Osteocyte (in vitro differentiated cells): ENCODE measurements at regions not wholly inside any gene's neighbourhood (a gene's known extent, or its start where the extent isn't known, plus 50 kb on each side); places are given as distances from the start of the nearest gene placed in this dataset.

Experiments
- DNase-seq: peaks from one replicate; pipeline ENCODE4 v3.0.0; 2021; ENCODE audit warnings: mixed read lengths; ENCODE audit not compliant: unreplicated experiment; ENCODE audit errors: extremely low spot score
- H3K27ac Mint-ChIP-seq: one replicate; pipeline ENCODE4 v1.8.0; 2021; ENCODE audit warnings: mild to moderate bottlenecking, mixed read lengths; ENCODE audit not compliant: unreplicated experiment
- H3K27me3 Mint-ChIP-seq: one replicate; pipeline ENCODE4 v1.8.0; 2021; ENCODE audit warnings: mixed read lengths; ENCODE audit not compliant: unreplicated experiment
- H3K36me3 Mint-ChIP-seq: one replicate; pipeline ENCODE4 v1.8.0; 2021; ENCODE audit warnings: mixed read lengths; ENCODE audit not compliant: unreplicated experiment
- H3K4me1 Mint-ChIP-seq: one replicate; pipeline ENCODE4 v1.8.0; 2021; ENCODE audit warnings: mixed read lengths; ENCODE audit not compliant: unreplicated experiment
- H3K4me3 Mint-ChIP-seq: one replicate; pipeline ENCODE4 v1.8.0; 2021; ENCODE audit warnings: mild to moderate bottlenecking, moderate library complexity, mixed read lengths; ENCODE audit not compliant: unreplicated experiment
- H3K9me3 Mint-ChIP-seq: one replicate; pipeline ENCODE4 v1.8.0; 2021; ENCODE audit warnings: mixed read lengths; ENCODE audit not compliant: unreplicated experiment
- TF ChIP-seq, protein P1 (sequence below): fragments of 200-600 bp; sonication (generic); IDR thresholded peaks from 2 replicates; pipeline ENCODE4 v1.5.0; 2021; ENCODE audit warnings: antibody characterized with exemption, mild to moderate bottlenecking, moderate library complexity

- no peaks in the 10 kb centered on the region for H3K9me3 Mint-ChIP-seq
- H3K4me1 Mint-ChIP-seq: no peaks in the 10 kb centered on the region
- DNase-seq: no peak
- H3K27ac Mint-ChIP-seq: no peak overlapping the region
- no peak overlapping the region for H3K4me3 Mint-ChIP-seq
- H3K36me3 Mint-ChIP-seq: no peaks in the 10 kb centered on the region
- TF ChIP-seq, protein P1, sequence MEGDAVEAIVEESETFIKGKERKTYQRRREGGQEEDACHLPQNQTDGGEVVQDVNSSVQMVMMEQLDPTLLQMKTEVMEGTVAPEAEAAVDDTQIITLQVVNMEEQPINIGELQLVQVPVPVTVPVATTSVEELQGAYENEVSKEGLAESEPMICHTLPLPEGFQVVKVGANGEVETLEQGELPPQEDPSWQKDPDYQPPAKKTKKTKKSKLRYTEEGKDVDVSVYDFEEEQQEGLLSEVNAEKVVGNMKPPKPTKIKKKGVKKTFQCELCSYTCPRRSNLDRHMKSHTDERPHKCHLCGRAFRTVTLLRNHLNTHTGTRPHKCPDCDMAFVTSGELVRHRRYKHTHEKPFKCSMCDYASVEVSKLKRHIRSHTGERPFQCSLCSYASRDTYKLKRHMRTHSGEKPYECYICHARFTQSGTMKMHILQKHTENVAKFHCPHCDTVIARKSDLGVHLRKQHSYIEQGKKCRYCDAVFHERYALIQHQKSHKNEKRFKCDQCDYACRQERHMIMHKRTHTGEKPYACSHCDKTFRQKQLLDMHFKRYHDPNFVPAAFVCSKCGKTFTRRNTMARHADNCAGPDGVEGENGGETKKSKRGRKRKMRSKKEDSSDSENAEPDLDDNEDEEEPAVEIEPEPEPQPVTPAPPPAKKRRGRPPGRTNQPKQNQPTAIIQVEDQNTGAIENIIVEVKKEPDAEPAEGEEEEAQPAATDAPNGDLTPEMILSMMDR: no peak
- H3K27me3 Mint-ChIP-seq: peaks cover 20% of the 10 kb centered on the region
Observed at GRCh38 chr10:90640756-90641155, 217.1 kb downstream of the HTR7 start.

GRCh38 chr10:90641731-90642130 is 216.1 kb downstream of the HTR7 start:
- Mint-ChIP-seq H3K9me3 (no peaks in the 10 kb centered on the region), H3K36me3 (no peaks in the 10 kb centered on the region), H3K4me3 (no peak overlapping the region), H3K27ac (no peak overlapping the region), H3K27me3 (peaks cover 22% of the 10 kb centered on the region), H3K4me1 (no peaks in the 10 kb centered on the region)
- TF ChIP-seq, protein P1: no peak
- DNase-seq: no peak

- TF ChIP-seq, protein P1: no peak
- H3K9me3 Mint-ChIP-seq: no peaks in the 10 kb centered on the region
- no peak for DNase-seq
- no peaks in the 10 kb centered on the region for H3K4me1 Mint-ChIP-seq
- H3K27ac Mint-ChIP-seq: no peak overlapping the region
- H3K4me3 Mint-ChIP-seq: no peak overlapping the region
- H3K27me3 Mint-ChIP-seq: peaks cover 22% of the 10 kb centered on the region
- H3K36me3 Mint-ChIP-seq: no peaks in the 10 kb centered on the region
Observed at GRCh38 chr10:90642136-90642535, 215.7 kb downstream of the HTR7 start.

GRCh38 chr10:90642650-90643049 is 215.2 kb downstream of the HTR7 start:
- Mint-ChIP-seq H3K27me3 (peaks cover 20% of the 10 kb centered on the region), H3K36me3 (no peaks in the 10 kb centered on the region), H3K4me3 (no peak overlapping the region), H3K9me3 (no peaks in the 10 kb centered on the region), H3K4me1 (no peaks in the 10 kb centered on the region), H3K27ac (no peak overlapping the region)
- no peak for DNase-seq
- TF ChIP-seq, protein P1: no peak

DNA sequence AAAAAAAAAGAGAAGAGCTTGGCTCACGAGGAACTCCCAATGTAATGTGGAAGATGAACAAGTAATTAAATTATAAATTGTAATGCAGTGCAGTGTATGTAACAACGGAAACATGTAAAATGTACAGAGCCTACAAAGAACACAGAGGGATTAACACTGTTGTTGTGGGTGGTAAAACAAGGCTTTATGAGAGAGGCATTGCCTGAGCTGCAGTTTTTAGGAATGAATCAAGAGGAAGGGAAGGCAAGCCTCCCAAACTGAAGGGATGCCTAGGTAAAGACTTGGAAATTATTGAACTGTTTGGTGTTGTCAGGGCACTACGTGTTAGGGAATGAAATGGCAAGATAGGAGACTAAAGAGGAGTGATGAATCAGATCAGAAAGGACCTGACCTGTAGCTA is 213.7 kb downstream of the HTR7 start:
- no peak for DNase-seq
- no peaks in the 10 kb centered on the region for H3K4me1 Mint-ChIP-seq
- H3K27ac Mint-ChIP-seq: no peak overlapping the region
- H3K36me3 Mint-ChIP-seq: no peaks in the 10 kb centered on the region
- no peaks in the 10 kb centered on the region for H3K9me3 Mint-ChIP-seq
- no peak overlapping the region for H3K4me3 Mint-ChIP-seq
- H3K27me3 Mint-ChIP-seq: peaks cover 20% of the 10 kb centered on the region
- TF ChIP-seq, protein P1: no peak
